SH-SY5Y (cell line): ENCODE measurements at regions not wholly inside any gene's neighbourhood (a gene's known extent, or its start where the extent isn't known, plus 50 kb on each side); places are given as distances from the start of the nearest gene placed in this dataset.

ENCODE experiments used
- GATA2 ChIP-seq: IDR thresholded peaks from 2 replicates; pipeline ENCODE4 v1.6.1; 2011; ENCODE audit warnings: mild to moderate bottlenecking, low read depth, low read length
- GATA3 ChIP-seq: IDR thresholded peaks from 2 replicates; pipeline ENCODE4 v1.6.1; 2011; ENCODE audit warnings: low read depth, mild to moderate bottlenecking, low read length, moderate library complexity

GRCh38 chr7:35499226-35499625, 195.7 kb downstream of the HERPUD2 start:
- TF ChIP-seq GATA2: no peak
- TF ChIP-seq GATA3: no peak

- TF ChIP-seq GATA2 (no peak), GATA3 (no peak)
These were observed 196.5 kb downstream of the HERPUD2 start for GRCh38 chr7:35498416-35498815.

GRCh38 chr7:35495844-35496243, 199.1 kb downstream of the HERPUD2 start:
- TF ChIP-seq GATA2 (no peak), GATA3 (no peak)

DNA sequence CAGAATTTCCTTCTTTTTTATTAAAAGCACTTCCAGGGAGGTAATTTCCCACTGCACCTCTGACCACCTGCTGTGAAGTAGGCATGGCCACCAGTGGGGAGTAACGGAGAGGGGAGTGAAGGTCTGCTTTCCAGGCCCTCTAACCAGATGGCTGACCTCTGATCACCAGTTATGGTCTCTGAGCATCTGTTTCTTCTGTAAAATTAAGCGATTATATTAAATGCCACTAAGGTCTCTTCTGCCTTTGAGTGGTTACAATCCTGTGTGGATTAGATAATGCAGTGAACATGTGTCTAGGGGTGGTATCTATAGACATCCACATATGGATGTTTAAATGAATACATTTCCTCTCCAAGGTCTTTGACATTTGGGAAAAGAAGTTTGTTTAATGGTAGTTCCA, 199.6 kb downstream of the HERPUD2 start:
- TF ChIP-seq GATA3 (no peak), GATA2 (no peak)

GRCh38 chr7:35494407-35494806, 200.5 kb downstream of the HERPUD2 start:
- no peak for TF ChIP-seq GATA2
- TF ChIP-seq GATA3: no peak

GRCh38 chr7:35492451-35493175, 202.3 kb downstream of the HERPUD2 start:
- TF ChIP-seq GATA3 (no peak), GATA2 (no peak)

DNA sequence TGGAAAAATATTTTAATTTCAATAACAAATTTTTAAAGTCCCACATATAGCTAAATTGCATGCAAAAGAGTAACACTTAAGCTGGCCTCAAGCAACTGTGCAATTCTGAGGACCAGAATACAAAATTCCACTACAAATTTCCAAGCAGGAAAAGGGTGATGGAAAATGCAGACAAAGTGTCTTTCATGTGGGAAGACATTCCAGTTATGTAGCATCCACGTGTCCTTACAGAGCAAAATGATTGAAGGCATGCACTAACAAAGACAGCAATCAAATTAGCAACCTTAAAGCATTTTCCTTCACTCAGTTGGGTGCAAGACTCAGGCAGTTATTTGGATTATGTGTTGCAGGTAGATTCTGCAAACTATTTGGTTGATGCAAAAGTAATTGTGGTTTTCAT, 203.7 kb downstream of the HERPUD2 start:
- no peak for TF ChIP-seq GATA3
- TF ChIP-seq GATA2: no peak

GRCh38 chr7:35487841-35488240, 207.1 kb downstream of the HERPUD2 start:
- no peak for TF ChIP-seq GATA2
- TF ChIP-seq GATA3: no peak

- no peak for TF ChIP-seq GATA2
- no peak for TF ChIP-seq GATA3
These were observed 207.5 kb downstream of the HERPUD2 start for GRCh38 chr7:35487402-35487801.

DNA sequence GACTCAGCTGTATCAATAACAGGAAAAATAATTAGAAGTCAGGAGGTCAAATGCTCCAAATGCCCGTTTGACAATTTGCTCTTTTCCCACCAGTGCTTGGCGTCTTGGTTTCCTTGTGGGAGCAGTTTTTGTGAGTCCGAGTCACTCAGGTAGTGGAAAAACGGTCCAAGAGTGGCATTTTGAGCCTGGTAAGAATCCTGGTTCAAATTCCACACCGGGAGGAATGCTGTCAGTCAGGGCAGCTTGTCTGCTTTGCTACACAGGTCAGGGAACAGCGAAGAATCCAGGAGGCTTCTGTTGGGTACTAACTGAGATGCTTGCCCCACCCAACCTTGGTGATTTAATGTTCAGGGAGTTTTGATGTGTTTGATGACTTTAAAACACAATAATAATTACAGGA, 209.5 kb downstream of the HERPUD2 start:
- TF ChIP-seq GATA3: no peak
- no peak for TF ChIP-seq GATA2

GRCh38 chr7:35483568-35483967, 211.4 kb downstream of the HERPUD2 start:
- TF ChIP-seq GATA3: no peak
- no peak for TF ChIP-seq GATA2

DNA sequence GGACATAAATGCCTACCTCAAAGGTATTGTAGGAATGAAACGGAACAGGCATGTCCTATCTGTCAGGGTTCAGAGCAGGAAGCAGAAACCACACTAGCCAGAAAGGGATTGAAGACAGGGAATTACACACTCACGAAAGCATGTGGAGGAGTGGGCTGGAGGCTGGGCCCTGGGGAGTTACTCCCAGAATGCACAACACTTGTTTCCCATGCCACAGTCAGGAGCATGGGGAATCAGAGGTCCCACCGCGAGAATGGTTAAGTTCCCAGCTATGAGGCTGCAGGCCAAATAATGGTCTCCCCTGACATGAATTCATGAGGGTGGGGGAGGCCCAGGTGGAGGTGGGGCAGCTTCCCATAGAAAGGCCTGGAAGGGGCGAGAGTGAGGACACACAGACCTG, 212.7 kb downstream of the HERPUD2 start:
- TF ChIP-seq GATA3 (no peak), GATA2 (no peak)

DNA sequence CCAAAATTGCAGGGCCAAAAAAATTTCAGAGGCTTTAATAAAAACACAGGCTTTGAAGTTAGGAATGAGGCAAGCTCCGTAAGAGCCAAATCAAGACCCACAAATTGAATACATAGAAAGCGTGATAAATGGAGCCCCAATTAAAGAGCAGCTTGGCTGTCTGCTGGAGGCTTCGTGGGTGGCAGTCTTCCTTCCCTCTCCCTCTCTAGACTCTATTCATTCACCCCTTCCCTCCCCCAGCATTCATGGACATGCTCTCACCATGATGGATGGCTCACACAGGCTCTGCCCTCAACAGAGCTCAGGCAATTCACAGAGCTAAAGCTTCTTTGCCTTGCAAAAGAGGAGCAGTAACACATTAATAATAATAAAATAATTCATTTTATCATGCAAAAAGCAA, 214.1 kb downstream of the HERPUD2 start:
- TF ChIP-seq GATA3: no peak
- TF ChIP-seq GATA2: no peak

GRCh38 chr7:35477609-35478008, 217.3 kb downstream of the HERPUD2 start:
- TF ChIP-seq GATA3 (no peak), GATA2 (no peak)

GRCh38 chr7:35474100-35474499, 220.2 kb upstream of the TBX20 start:
- TF ChIP-seq GATA3: no peak
- no peak for TF ChIP-seq GATA2

DNA sequence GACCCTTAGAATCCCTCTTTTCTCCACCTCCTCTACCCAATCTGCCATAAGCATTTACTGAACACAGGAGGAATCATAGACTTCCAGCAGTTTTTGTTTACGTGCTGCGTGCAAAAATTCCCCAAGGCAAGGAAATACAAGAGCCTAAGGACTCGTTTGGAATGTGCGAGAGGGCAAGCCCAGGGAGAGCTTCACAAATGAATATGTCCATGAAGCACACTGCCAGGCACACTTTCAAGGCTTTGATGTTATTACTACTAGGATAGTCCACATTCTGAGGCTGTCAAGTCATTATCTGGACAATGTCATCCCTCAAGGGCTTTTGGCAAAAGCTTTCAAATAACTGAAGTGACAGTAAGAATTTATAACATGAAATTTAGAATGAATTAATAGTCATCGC, 214.7 kb upstream of the TBX20 start:
- TF ChIP-seq GATA3: no peak
- TF ChIP-seq GATA2: no peak
